Inflammatory macrophage treated with lipopolysaccharide for 4 hours (primary cell): ENCODE measurements at regions not wholly inside any gene's neighbourhood (a gene's known extent, or its start where the extent isn't known, plus 50 kb on each side); places are given as distances from the start of the nearest gene placed in this dataset.

Source experiments
- DNase-seq: peaks from one replicate; pipeline ENCODE4 v3.0.0-alpha.2; 2020

GRCh38 chr16:35171106-35171505 is 1711.7 kb downstream of the TP53TG3F start:
- no peak for DNase-seq

DNA sequence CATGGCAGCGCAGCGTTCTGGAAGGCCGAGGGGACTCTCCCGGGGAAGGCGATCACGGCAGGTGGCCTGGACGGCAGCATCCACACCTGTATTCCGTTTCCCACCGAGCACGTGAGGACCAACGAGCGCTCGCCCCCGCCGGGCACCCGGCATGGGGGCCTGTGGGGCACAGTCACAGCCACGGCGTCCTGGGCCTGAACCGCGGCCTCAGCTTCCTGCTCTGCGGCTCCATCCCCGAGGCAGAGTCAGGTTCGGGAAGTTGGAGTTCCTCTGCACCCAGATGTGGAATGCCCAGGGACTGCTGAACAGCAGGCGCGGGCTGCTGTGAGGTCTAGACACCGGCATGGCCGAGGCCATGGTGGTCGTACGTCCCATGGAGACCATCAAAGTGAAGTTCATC is 1713.9 kb downstream of the TP53TG3F start:
- no peak for DNase-seq

DNA sequence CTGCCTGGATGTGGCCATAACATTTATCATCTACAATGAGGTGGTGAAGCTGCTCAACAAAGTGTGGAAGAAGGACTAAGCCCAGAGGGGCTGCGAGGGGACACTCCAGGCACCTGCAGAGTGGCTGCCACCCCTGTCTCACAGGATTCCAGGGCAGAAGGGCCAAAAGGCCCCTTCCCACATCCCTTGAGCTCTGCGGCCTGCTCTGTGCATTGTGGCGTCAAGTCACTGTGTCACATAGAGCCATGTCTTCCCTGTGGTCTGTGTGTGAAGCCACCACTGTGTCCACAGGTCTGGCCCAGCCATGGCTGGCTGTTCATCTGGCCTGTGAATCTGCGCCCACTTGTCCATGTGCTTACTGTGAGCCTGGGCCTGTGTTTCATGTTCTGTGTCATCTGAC is 1714.6 kb downstream of the TP53TG3F start:
- DNase-seq = no peak

- DNase-seq = no peak
These were observed 1717.0 kb downstream of the TP53TG3F start for GRCh38 chr16:35176449-35176848.

GRCh38 chr16:35177851-35178250 is 1718.4 kb downstream of the TP53TG3F start:
- DNase-seq = no peak

GRCh38 chr16:35180970-35181369 is 1721.6 kb downstream of the TP53TG3F start:
- no peak for DNase-seq

DNA sequence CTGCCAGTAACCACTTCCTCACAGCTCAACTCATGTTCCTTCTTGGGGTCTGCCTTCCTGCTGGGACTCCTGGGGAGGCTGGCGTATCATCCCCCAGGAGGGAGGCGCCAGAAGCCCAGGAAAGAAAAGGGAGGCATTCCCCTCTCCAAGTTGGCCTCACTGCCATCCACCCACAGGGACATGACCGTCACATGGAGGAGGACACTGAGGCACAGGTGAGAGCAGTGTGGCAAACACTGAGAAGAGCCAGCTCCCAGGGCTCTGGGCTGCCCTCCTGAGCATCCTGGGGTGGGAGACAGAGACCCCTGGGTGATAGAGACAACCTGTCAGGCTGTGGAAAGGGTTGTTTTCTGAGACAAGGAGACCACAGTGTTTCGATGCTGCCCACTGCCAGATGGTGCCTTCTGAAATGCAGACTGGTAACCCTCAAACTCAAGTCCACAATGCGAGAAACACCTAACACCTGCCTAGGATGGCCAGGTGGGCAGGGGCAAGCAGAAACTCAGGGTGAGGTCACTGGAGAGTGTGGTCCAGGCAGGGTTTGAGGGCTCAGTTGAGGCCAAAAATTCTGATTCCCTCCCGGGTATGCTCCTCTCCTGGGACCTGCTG is 1722.1 kb downstream of the TP53TG3F start:
- DNase-seq = no peak

DNA sequence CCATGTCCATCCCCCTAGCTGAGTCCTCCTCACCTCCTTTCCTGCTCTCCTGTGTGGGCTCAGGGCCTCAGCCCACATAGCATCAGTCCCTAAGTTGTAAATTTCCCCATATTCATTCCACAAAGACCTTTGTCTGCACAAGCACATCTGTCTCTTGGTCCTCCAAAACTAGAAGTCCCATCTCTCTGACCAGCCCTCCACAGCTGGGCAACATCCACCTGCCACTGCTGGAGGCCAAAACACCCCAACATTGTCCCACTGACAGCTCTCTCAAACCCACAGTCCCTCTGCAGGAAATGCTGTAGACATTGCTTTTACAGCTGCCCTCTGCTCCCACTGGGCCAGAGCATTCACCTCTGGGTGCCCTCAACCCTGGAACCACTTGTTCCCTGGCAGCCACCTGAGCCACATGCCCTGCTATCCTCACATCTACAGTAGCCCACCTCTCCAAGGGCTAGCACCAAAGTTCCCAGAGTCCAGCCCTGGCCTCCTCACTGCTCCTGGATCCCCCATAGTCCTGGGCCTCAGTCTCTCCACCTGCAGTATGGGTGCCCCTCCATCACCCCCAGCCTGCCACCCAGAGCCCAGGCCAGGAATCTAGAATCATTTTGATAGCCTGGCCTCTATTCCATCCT is 1722.7 kb downstream of the TP53TG3F start:
- DNase-seq = no peak

GRCh38 chr16:35182943-35183550 is 1723.6 kb downstream of the TP53TG3F start:
- DNase-seq = no peak

DNA sequence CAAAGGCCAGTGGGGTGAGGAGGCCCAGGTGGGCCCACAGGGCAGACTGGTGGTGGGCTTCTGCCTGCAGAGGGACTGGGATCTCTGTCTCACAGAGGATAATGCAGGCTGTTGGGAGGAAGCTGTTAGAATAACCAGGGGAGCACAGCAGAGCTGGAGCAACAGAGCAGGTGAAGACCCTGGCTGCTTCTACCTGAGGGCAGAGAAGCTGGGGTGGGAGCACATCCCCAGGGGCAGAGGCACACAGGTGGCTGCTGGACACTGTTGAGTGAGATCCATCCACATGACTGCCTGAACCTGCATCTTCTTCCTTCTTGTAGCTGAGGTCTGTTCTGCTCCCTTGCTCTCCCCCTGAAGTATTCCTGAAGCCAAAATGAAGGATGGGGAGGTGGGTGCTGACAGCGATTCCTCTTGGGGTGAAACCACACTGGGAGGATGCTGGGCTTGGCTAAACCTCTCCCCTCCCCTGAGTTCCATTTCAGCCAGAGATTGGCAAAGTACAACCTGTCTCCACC is 1725.0 kb downstream of the TP53TG3F start:
- DNase-seq = no peak

DNA sequence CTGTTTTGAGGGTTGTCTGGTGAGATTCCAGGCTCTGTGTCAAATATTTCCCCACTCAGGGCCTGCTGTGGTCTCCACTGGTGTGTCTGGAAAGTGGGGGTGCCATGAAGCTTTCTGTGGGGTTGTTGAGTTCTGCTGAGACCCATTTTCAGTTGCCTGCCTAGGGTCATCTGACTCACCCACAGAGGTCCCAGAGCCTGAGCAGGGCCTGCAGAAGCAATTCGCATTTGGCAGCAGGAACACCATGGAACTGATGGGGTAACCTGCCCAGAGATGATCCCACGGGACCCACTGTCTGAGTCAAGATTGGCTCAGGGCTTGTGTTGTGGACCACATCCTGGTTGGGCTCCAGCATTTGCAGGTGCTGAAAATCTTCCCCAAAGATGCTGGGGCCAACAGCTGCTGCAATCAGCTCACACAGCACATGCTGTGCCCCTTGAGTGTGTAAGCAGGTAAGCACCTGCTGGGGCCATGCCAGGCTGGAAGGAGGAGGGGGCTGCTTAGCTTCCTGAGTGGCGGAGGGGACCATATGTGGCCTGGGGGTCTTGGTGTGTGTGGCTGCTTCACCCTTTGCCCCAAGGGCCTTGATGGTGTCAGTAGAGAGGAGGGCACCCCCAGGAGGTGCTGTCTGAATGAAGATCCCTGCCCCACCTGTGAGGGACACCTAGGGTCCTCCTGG is 1726.1 kb downstream of the TP53TG3F start:
- DNase-seq = no peak

- no peak for DNase-seq
These were observed 1726.8 kb downstream of the TP53TG3F start for GRCh38 chr16:35186045-35186759.

DNA sequence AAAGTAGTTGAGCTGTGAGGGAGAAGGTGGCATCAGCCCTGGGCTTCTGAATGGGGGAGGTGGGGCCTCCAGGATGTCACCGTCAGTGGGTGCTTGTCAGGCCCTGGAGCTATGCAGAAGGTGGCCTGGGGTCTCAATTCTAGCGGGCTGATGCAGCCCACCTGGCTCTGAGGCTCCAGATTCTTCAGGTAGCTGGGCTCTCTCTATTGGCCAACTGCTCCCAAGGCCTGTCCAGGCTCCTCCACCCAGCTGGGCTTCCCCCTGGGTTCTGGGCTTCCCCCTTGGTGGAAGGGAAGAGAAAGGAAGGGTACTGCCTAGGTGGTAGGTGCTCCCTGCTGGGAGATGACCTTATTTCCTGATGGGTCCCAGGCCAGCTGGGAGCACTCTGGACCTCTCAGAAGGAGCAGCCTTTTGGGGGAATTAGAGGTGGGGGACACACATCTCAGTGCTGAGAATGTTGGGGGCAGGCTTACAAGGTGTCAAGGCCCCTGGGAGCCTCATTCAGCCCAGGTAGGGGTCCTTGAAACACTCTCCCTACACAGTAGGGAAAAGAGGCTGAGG is 1728.3 kb downstream of the TP53TG3F start:
- DNase-seq = no peak

- no peak for DNase-seq
These were observed 1729.1 kb downstream of the TP53TG3F start for GRCh38 chr16:35188288-35189155.

- no peak for DNase-seq
These were observed 1733.6 kb downstream of the TP53TG3F start for GRCh38 chr16:35192993-35193392.

GRCh38 chr16:35193956-35194355 is 1734.5 kb downstream of the TP53TG3F start:
- DNase-seq = no peak

DNA sequence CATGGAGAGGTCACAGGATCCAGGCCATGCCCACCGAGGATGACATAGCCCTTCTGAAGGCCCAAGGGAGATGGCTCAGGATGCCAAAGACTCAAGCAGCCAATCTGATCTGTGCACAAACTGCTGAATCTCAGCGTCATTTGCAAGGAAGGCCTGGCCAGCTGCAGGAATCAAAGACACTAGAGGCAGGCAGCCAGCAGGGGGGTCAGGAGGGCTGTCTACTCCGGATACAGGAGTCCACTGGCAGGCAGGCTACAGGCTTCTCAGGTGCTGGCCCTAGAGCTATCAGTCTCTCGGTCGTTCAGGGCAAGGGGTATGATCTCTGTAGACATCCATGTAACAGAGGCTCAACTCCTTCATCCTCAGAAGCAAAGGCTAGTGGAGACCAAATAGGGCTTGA is 1735.3 kb downstream of the TP53TG3F start:
- no peak for DNase-seq

GRCh38 chr16:35195173-35195863 is 1735.9 kb downstream of the TP53TG3F start:
- DNase-seq = no peak

- no peak for DNase-seq
These were observed 1736.4 kb downstream of the TP53TG3F start for GRCh38 chr16:35195864-35196216.

- no peak for DNase-seq
These were observed 1736.9 kb downstream of the TP53TG3F start for GRCh38 chr16:35196313-35196712.

DNA sequence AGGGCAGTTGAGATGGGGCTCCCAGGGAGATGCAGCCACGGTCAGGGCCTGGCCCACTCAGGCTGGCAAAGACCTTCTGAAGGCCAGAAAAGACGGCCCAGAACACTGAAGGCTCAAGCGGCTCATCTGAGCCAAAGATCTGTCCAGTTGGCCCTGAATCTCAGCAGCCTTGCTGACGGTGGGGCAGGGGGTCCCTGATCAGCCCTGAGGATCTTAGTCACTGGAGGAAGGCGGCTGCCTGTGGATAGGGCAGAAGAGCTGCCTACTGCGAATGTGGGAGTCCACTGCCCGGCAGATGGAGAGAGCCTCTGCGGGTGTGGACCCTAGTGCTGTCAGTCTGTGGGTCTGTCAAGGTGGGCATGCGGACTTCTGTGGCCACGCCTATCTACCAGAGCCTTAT is 1738.2 kb downstream of the TP53TG3F start:
- no peak for DNase-seq
